Thoracic aorta (tissue), 2 donors: ENCODE measurements at regions not wholly inside any gene's neighbourhood (a gene's known extent, or its start where the extent isn't known, plus 50 kb on each side); places are given as distances from the start of the nearest gene placed in this dataset.

Source experiments
- ATAC-seq: fragments of 150-250 bp; one replicate; pipeline ENCODE4 v1.8.0; 2017; ENCODE audit warnings: low read depth; ENCODE audit not compliant: insufficient number of reproducible peaks, low FRiP score
- DNase-seq: peaks from one replicate; pipeline ENCODE4 v3.0.0-alpha.2; 2020; ENCODE audit warnings: low spot score
- H3K27ac ChIP-seq, 2 donors: fragments of 200-600 bp; sonication (generic); 1 replicate in 1 of 2; 2 replicates in 1 of 2; pipeline ENCODE4 v1.5.1; 2016; ENCODE audit warnings: mild to moderate bottlenecking in 2 of 2, moderate library complexity in 2 of 2
- H3K27me3 ChIP-seq: fragments of 200-600 bp; sonication (generic); replicated peaks from 2 replicates; pipeline ENCODE4 v1.6.0; 2016; ENCODE audit warnings: mild to moderate bottlenecking; ENCODE audit not compliant: insufficient read depth
- H3K36me3 ChIP-seq: fragments of 200-600 bp; sonication (generic); one replicate; pipeline ENCODE4 v1.5.1; 2016
- H3K4me1 ChIP-seq, 2 donors: fragments of 200-600 bp; sonication (generic); 1 replicate in 1 of 2; 2 replicates in 1 of 2; pipeline versions ENCODE4 v1.5.1 to v1.6.0; 2016; ENCODE audit warnings: low read depth in 2 of 2, mild to moderate bottlenecking in 1 of 2; ENCODE audit not compliant: control insufficient read depth in 1 of 2
- H3K4me3 ChIP-seq: fragments of 200-600 bp; sonication (generic); 2 replicates; pipeline ENCODE4 v1.5.1; 2016; ENCODE audit warnings: mild to moderate bottlenecking
- H3K9me3 ChIP-seq: fragments of 200-600 bp; sonication (generic); 2 replicates; pipeline ENCODE4 v1.5.1; 2016
- CTCF ChIP-seq: fragments of 200-600 bp; sonication (generic); IDR thresholded peaks from one replicate; pipeline ENCODE4 v1.5.1; 2019; ENCODE audit warnings: antibody characterized with exemption

- no peak for TF ChIP-seq CTCF
- DNase-seq, result no peak
- Histone ChIP-seq H3K27me3 (no peaks in the 10 kb centered on the region), H3K9me3 (no peaks in the 10 kb centered on the region), H3K4me1 (no peaks in the 10 kb centered on the region), H3K36me3 (no peaks in the 10 kb centered on the region), H3K27ac (no peak overlapping the region), H3K4me3 (no peak overlapping the region)
- no peak for ATAC-seq
Measured at GRCh38 chr14:83470959-83471695, 1937.5 kb upstream of the SEL1L start.

- no peak for TF ChIP-seq CTCF
- ATAC-seq, result no peak
- no peak overlapping the region for H3K27ac ChIP-seq
Measured at GRCh38 chr14:83473416-83474235, 1940.0 kb upstream of the SEL1L start.

GRCh38 chr14:83478741-83479140 lies 1945.1 kb upstream of the SEL1L start:
- DNase-seq (no peak), ATAC-seq (no peak)

More at GRCh38 chr14:83473416-83474235, 1940.0 kb upstream of the SEL1L start:
- Histone ChIP-seq H3K4me3 (no peak overlapping the region), H3K27me3 (no peaks in the 10 kb centered on the region), H3K9me3 (no peaks in the 10 kb centered on the region), H3K36me3 (no peaks in the 10 kb centered on the region), H3K4me1 (no peaks in the 10 kb centered on the region)
- no peak for DNase-seq

GRCh38 chr14:83483063-83483462 lies 1949.4 kb upstream of the SEL1L start:
- Histone ChIP-seq H3K27me3 (no peaks in the 10 kb centered on the region), H3K4me3 (no peak overlapping the region), H3K36me3 (no peaks in the 10 kb centered on the region), H3K27ac (no peak overlapping the region), H3K9me3 (no peaks in the 10 kb centered on the region), H3K4me1 (no peaks in the 10 kb centered on the region)
- DNase-seq (no peak), ATAC-seq (no peak)
- no peak for TF ChIP-seq CTCF

More at GRCh38 chr14:83478741-83479140, 1945.1 kb upstream of the SEL1L start:
- H3K4me1 ChIP-seq, result no peaks in the 10 kb centered on the region
- no peaks in the 10 kb centered on the region for H3K9me3 ChIP-seq
- no peak for TF ChIP-seq CTCF
- H3K27me3 ChIP-seq, result no peaks in the 10 kb centered on the region
- H3K27ac ChIP-seq, result no peak overlapping the region
- no peak overlapping the region for H3K4me3 ChIP-seq
- no peaks in the 10 kb centered on the region for H3K36me3 ChIP-seq

GRCh38 chr14:83485591-83485990 lies 1951.9 kb upstream of the SEL1L start:
- no peaks in the 10 kb centered on the region for H3K9me3 ChIP-seq
- ATAC-seq, result no peak
- H3K27me3 ChIP-seq, result no peaks in the 10 kb centered on the region
- no peaks in the 10 kb centered on the region for H3K36me3 ChIP-seq
- H3K4me1 ChIP-seq, result no peaks in the 10 kb centered on the region
- TF ChIP-seq CTCF, result no peak
- DNase-seq, result no peak
- H3K4me3 ChIP-seq, result no peak overlapping the region
- H3K27ac ChIP-seq, result no peak overlapping the region
